ENCODE measurements at regions not wholly inside any gene's neighbourhood (a gene's known extent, or its start where the extent isn't known, plus 50 kb on each side); places are given as distances from the start of the nearest gene placed in this dataset.
"Not testable (repeated sequence)": the region's sequence is repeated elsewhere in the genome, so short reads cannot be mapped to it uniquely, and the experiment has no call there.

- peak; percentile 48 for DNase-seq
These were observed 113.9 kb downstream of the CCDC74A start for GRCh38 chr2:131641414-131642206.

GRCh38 chr2:131643180-131643579 lies 115.5 kb downstream of the CCDC74A start:
- not testable (repeated sequence) for DNase-seq

DNA sequence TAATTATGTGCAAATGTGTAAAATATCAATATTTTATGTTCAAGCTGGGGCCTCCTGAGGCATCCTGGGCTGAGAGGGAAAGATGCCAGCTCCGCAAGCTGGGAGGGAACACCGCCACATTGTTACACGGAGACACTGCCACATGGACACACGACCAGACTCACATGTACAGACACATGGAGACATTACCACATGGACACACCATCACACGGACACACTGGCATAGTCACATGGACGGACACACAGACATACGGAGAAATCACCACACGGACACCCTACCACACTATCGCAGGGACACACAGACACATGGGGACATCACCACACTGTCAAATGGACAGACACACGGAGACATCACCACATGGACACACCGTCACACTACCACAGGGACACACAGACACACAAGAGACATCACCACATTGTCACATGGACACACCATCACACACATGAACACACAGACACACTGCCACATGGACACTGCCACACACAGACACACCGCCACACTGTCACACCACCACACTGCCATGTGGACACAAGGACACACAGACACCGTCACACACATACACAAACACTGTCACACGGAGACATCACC lies 117.6 kb downstream of the CCDC74A start:
- DNase-seq = no peak

- not testable (repeated sequence) for DNase-seq
These were observed 118.5 kb downstream of the CCDC74A start for GRCh38 chr2:131646220-131646619.

- DNase-seq = peak; percentile 33
These were observed 119.1 kb downstream of the CCDC74A start for GRCh38 chr2:131646669-131647297.

DNA sequence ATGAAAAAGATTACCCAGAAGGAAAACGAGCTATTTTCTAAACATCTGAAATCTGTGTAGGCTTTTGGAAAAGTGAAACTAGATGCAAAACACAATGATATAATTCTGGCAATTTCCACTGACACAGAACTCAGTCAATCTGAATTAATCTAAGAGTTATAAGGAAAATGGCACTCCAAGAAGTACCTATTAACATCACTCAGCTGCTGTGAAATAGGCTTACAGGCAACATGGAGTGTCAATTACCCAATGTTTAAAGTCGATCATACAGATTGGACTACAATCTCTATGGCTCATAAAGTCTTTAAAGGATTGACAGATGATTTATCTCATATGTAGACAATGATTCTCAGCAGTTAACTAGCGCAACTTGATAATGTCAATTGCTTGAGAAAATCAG lies 120.9 kb downstream of the CCDC74A start:
- DNase-seq = not testable (repeated sequence)

GRCh38 chr2:131652246-131652645 lies 124.6 kb downstream of the CCDC74A start:
- DNase-seq = not testable (repeated sequence)

GRCh38 chr2:131654107-131654506 lies 126.4 kb downstream of the CCDC74A start:
- DNase-seq = not testable (repeated sequence)

DNA sequence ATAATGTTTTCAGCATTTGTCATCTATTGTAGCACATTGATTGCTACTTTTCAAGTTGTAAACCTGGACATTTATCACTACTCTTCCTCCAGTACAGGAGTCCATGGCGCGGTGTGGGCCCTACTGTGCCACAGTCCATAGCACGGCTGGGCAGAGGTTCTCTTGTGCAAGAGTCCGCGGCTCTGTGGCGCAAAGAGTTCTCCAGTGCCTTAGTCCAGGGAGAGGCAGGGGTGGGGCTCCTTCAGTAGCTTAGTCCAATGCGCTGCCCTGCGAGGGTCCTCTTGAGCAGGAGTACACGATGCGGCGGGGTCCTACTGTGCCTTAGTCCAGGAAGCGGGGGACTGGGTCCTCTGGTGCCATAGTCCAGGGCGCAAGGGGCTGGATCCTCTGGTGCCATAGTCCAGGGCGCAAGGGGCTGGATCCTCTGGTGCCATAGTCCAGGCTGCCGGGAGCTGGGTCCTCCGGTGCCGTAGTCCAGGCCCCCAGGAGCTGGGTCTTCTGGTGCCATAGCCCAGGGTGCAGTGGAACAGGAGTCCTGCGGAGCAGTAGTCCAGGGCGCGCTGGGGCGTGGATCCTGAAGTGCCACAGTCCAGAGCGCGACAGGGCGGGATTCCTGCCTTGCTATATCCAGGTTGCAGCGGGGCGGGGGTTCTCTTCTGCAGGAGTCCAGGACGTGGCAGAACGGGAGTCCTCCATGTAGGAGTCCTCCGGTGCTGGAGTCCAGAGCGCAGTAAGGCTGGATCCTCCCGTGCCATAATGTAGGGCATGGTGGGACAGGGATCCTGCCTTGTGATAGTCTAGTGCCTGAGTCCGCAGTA lies 129.3 kb downstream of the CCDC74A start:
- no peak for DNase-seq

DNA sequence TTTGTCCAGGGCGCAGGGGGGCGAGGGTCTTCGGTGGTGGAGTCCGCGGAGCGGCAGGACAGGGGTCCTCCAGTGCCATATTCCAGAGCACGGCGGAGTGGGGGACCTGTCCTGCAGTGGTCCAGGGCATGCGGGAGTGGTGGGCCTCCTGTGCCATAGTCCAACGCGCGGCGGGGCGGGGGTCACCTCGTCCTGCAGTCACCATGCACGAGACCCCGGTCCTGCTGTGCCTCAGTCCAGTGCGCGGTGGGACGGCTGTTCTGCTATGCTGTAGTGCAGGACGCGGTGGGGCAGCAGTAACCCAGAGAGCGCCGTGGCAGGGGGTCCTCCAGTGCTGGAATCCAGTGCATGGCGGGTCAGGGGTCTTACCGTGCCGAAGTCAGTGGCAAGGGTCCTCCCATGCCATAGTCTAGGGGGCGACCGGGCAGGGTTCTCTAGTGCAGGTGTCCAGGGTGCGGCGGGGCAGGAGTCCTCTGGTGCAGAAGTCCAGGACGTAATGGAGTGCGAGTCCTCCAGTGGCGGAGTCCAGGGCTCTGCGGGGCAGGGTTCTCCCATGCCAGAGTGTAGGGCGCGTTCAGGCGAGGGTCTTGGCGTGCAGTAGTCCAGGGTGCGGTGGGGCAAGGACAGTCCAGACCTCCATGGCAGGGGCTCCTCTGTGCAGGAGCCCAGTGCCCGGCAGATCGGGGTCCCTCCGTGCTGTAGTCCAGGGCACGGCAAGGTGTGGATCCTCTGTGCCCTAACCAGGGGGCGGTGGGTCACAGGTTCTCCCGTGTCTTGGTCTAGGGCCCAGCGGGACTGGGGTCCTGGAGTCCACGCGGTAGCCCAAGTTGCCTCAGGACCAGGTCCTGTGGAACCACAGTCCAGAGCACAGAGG lies 130.4 kb downstream of the CCDC74A start:
- no peak for DNase-seq

GRCh38 chr2:131658769-131659131 lies 131.1 kb downstream of the CCDC74A start:
- DNase-seq = no peak

DNA sequence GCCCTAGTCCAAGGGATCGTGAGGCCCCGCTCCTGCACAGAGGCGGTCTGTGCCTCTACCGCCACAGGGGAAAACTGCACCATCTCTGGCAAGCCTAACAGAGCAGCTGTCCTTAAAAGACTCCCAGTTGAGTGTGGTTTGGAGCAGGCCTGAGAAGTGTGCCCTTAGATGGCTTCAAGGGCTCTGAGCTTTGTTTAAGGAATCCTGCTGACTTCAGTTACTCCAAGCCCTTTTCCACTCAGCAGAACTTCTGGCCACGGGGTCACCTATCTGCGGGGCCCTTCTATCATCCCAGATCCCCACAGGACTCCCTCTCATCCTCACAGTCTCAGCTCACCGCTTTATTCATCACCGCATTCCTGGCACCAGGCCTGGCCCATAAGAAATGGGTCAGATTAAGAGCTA lies 131.5 kb downstream of the CCDC74A start:
- DNase-seq = no peak

DNA sequence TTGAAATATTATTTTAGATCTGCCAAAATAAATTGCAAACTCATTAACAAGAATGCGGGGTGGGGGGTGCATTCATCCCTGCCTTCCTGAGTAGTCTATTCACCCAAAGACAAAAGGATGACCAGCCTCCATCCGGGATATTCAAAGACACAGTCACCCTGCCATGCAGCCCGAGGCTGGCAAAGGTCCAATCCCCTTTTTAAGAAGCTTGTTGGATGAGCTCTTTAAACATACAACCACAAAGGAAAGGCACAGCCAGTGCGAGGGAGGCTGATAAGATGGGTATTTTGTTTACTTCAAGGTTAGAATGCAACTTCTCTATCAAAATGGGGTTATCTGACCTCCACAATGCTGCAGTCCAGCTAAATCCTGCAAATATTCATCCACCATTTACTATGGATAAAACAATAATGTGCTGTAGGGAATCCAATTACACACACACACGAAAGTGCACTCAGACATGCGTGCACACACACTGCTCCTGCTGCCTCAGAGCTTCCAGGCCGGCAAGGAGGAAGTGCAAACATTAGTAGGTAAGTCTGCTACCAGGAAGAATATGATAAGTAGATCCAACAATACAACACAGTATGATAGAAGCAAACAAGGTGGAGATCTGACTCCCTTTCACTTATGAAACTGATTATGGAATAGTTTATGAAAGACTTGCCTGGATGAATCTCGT lies 133.6 kb downstream of the CCDC74A start:
- not testable (repeated sequence) for DNase-seq

GRCh38 chr2:131661884-131662535 lies 134.3 kb downstream of the CCDC74A start:
- DNase-seq = not testable (repeated sequence)

DNA sequence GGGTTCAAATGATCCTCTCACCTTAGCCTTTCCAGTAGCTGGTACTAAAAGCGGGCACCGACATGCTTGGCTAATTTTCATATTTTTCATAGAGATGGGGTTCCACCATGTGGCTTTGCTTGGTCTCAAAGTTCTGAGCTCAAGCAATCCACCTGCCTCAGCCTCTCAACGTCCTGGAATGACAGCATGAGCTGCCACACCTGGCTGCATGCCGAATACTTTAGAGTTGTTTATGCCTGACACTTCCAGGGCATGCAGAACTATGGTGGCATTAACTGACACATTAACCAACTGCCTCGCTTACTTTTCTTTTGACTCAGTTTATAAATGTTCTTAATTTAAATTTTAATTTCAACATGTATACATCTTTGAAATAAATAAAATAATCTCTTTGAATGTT lies 135.8 kb downstream of the CCDC74A start:
- not testable (repeated sequence) for DNase-seq

DNA sequence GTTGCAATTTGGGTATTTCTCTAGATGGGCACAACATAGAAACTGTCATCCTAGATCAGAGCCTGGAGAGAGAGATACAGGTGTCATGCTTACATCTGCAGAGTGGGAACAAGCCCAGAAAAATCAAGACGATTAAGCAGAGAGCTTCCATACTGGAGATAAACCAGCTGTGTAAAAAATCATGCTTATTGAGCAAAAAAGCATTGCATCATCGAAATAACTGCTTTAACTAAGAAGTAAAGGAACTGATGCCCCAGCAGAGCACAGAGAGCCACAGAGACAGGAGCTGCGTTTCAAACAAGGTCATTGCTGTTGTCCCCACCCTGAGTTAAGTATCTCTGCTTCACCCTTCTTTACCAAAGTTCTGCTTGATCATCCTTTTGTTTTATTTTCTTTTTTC lies 138.0 kb downstream of the CCDC74A start:
- DNase-seq = not testable (repeated sequence)

- DNase-seq = not testable (repeated sequence)
These were observed 141.3 kb downstream of the CCDC74A start for GRCh38 chr2:131668794-131669540.

- peak; percentile 21 for DNase-seq
These were observed 144.3 kb downstream of the CCDC74A start for GRCh38 chr2:131671841-131672470.
